Ovary (tissue), 7 donors: ENCODE measurements at regions not wholly inside any gene's neighbourhood (a gene's known extent, or its start where the extent isn't known, plus 50 kb on each side); places are given as distances from the start of the nearest gene placed in this dataset.

Source experiments
- DNase-seq, 5 donors: peaks; one replicate each; pipeline ENCODE4 v3.0.0-alpha.2; 2019 to 2020
- H3K27ac ChIP-seq, 2 donors: fragments of 200-600 bp; one replicate each; pipeline versions ENCODE4 v1.5.1 to v1.8.0; 2019 to 2022
- H3K27me3 ChIP-seq: fragments of 200-600 bp; one replicate; pipeline ENCODE4 v1.8.0; 2022
- H3K36me3 ChIP-seq: fragments of 200-600 bp; sonication (generic); one replicate; pipeline ENCODE4 v1.5.1; 2019
- H3K4me1 ChIP-seq: one replicate; pipeline ENCODE4 v1.8.1; 2013; ENCODE audit warnings: mild to moderate bottlenecking, moderate library complexity; ENCODE audit not compliant: insufficient read depth
- H3K4me3 ChIP-seq: fragments of 200-600 bp; sonication (generic); one replicate; pipeline ENCODE4 v1.5.1; 2017
- H3K9me3 ChIP-seq, 2 donors: fragments of 200-600 bp in 1 of 2; sonication (generic) in 1 of 2; one replicate each; pipeline versions ENCODE4 v1.5.1 to v1.8.1; 2013 to 2019; ENCODE audit warnings: mild to moderate bottlenecking in 1 of 2, moderate library complexity in 1 of 2
- CTCF ChIP-seq, 3 donors: fragments of 450-650 bp in 2 of 3; fragments of 200-600 bp in 1 of 3; IDR thresholded peaks; one replicate each; pipeline versions ENCODE4 v1.5.1 to v1.8.0; 2016 to 2022; ENCODE audit warnings: antibody characterized with exemption in 3 of 3, mild to moderate bottlenecking in 1 of 3
- EP300 ChIP-seq: sonication (generic); formaldehyde crosslinking; IDR thresholded peaks from one replicate; pipeline ENCODE4 v1.6.1; 2017; ENCODE audit warnings: antibody characterized with exemption
- POLR2A ChIP-seq: fragments of 450-650 bp; IDR thresholded peaks from one replicate; pipeline ENCODE4 v1.6.1; 2017; ENCODE audit warnings: antibody characterized with exemption, mild to moderate bottlenecking, moderate library complexity
- WGBS, 3 donors: extraction: QIAGEN DNeasy Blood & Tissue Kit in 1 of 3; methylation state at CpG; one replicate each; pipeline versions ENCODE4 v1.1.5 to v1.1.7; 2013 to 2017; 5-methylcytosine and 5-hydroxymethylcytosine counted together
- intact Hi-C, 4 donors: fragments of 100-400 bp; cut with DNase I; formaldehyde crosslinking; loops; one replicate each; pipeline versions ENCODE4 v1.11.0 to v1.15.1; 2022 to 2023
- donor health status: DM: no; HTN: no; CAD: no; lungs with moderate emphysema.
- donor health status: DM: no; HTN: no; CAD: no.
- donor health status: Bipolar disorder and iron deficiency.
- donor health status: DM: no; HTN: no; CAD: no.
- donor health status: DM: yes; HTN: yes; CAD: no.

- DNase-seq, result no peak
- Histone ChIP-seq H3K36me3 (no peaks in the 10 kb centered on the region), H3K4me3 (no peak overlapping the region), H3K4me1 (no peaks in the 10 kb centered on the region), H3K27me3 (no peaks in the 10 kb centered on the region), H3K27ac (no peak overlapping the region), H3K9me3 (no peaks in the 10 kb centered on the region)
- TF ChIP-seq CTCF (IDR thresholded peaks at IDR 0.05), result no peak
- no peak for TF ChIP-seq EP300
- intact Hi-C loops, result no loop called here
These were observed 318.4 kb upstream of the SEMA6A start for GRCh38 chr5:116892993-116893392.

DNA sequence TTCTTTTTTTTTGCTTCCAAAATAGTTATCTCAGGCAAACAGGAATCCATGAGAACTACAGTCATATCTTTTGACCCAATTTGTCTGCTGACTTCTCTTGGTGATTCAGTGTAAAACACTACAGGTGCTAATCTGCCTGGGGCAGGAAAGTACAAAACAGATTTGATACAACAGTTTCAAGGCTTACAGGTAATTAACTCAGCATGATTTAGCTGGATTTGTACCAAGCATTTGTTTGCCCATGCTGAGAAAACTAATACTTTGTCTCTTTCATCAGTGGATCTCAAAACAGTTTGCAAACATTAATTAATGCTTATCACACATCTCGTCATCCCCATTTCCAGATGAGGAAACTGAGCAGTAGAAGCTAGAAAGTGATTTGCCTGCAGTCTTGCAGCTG is 312.5 kb upstream of the SEMA6A start:
- no peak for TF ChIP-seq CTCF (IDR thresholded peaks at IDR 0.05)
- TF ChIP-seq POLR2A, result no peak
- TF ChIP-seq EP300, result no peak
- Histone ChIP-seq H3K4me3 (no peak overlapping the region), H3K9me3 (no peaks in the 10 kb centered on the region), H3K27me3 (no peaks in the 10 kb centered on the region), H3K36me3 (no peaks in the 10 kb centered on the region), H3K4me1 (no peaks in the 10 kb centered on the region), H3K27ac (no peak overlapping the region)
- WGBS, 3 donors, result 93 to 97% (median 95%) methylated on average over 1 of the region's 1 CpG
- intact Hi-C loops, result no loop called here
- no peak for DNase-seq

GRCh38 chr5:116885825-116886224 is 311.2 kb upstream of the SEMA6A start:
- Histone ChIP-seq H3K27ac (no peak overlapping the region), H3K4me3 (no peak overlapping the region), H3K27me3 (no peaks in the 10 kb centered on the region), H3K36me3 (no peaks in the 10 kb centered on the region), H3K9me3 (no peaks in the 10 kb centered on the region), H3K4me1 (no peaks in the 10 kb centered on the region)
- no peak for DNase-seq
- TF ChIP-seq POLR2A (no peak), CTCF (IDR thresholded peaks at IDR 0.05) (no peak), EP300 (no peak)
- intact Hi-C loops, result no loop called here

DNA sequence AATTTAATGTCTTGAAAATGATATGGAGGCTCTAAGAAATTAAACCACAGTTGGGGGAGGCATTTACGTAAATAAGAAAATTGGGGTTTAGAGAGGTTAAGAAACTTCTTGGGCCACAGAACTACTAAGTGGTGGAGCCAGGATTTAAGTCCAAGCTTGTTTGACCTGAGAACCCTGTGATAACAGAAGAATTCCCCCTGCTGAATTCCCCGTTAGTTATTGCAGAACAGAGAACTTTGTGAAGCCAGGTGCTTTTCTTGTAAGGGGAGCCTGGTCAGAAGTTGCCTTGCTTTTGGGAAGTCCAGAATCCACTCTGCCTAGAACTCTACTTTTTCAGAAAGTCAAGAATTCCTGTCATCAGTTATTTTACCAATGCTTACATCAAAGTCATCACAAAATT is 309.3 kb upstream of the SEMA6A start:
- WGBS, 3 donors, result 69 to 77% (median 71%) methylated on average over 2 of the region's 2 CpGs
- no peak for DNase-seq
- intact Hi-C loops, result no loop called here
- TF ChIP-seq EP300, result no peak
- TF ChIP-seq CTCF (IDR thresholded peaks at IDR 0.05), result no peak
- no peak for TF ChIP-seq POLR2A
- H3K27ac ChIP-seq, result no peak overlapping the region
- H3K36me3 ChIP-seq, result no peaks in the 10 kb centered on the region
- no peak overlapping the region for H3K4me3 ChIP-seq
- H3K4me1 ChIP-seq, result no peaks in the 10 kb centered on the region
- no peaks in the 10 kb centered on the region for H3K27me3 ChIP-seq
- no peaks in the 10 kb centered on the region for H3K9me3 ChIP-seq

GRCh38 chr5:116881921-116882531 is 307.4 kb upstream of the SEMA6A start:
- no peak for DNase-seq
- H3K27ac ChIP-seq, result no peak overlapping the region
- WGBS, 3 donors, result 81 to 83% (median 82%) methylated on average over 3 of the region's 3 CpGs
- no peaks in the 10 kb centered on the region for H3K9me3 ChIP-seq
- no peaks in the 10 kb centered on the region for H3K4me1 ChIP-seq
- no peaks in the 10 kb centered on the region for H3K27me3 ChIP-seq
- no peak for TF ChIP-seq EP300
- H3K4me3 ChIP-seq, result no peak overlapping the region
- H3K36me3 ChIP-seq, result no peaks in the 10 kb centered on the region
- intact Hi-C loops, result no loop called here
